H9 (cell line): ENCODE measurements at regions not wholly inside any gene's neighbourhood (a gene's known extent, or its start where the extent isn't known, plus 50 kb on each side); places are given as distances from the start of the nearest gene placed in this dataset.

Source experiments
- DNase-seq: peaks from one replicate; pipeline ENCODE4 v3.0.0-alpha.2; 2017
- H2AFZ ChIP-seq: one replicate; pipeline ENCODE4 v1.6.1; 2013; ENCODE audit warnings: mild to moderate bottlenecking, low read length, control low read depth, moderate library complexity
- H2AK5ac ChIP-seq: 2 replicates; pipeline ENCODE4 v1.6.1; 2013; ENCODE audit warnings: low read length, control low read depth, mixed read lengths; ENCODE audit not compliant: insufficient read length
- H2BK120ac ChIP-seq: one replicate; pipeline ENCODE4 v1.6.1; 2013; ENCODE audit warnings: low read depth, mild to moderate bottlenecking, low read length, control low read depth, inconsistent platforms; ENCODE audit not compliant: poor library complexity, severe bottlenecking
- H2BK12ac ChIP-seq: 2 replicates; pipeline ENCODE4 v1.6.1; 2013; ENCODE audit warnings: low read length, control low read depth, mixed read lengths, low read depth; ENCODE audit not compliant: insufficient read length
- H2BK15ac ChIP-seq: 2 replicates; pipeline ENCODE4 v1.6.1; 2013; ENCODE audit warnings: low read depth, low read length, control low read depth
- H2BK20ac ChIP-seq: one replicate; pipeline ENCODE4 v1.6.1; 2013; ENCODE audit warnings: low read depth, mild to moderate bottlenecking, low read length, control low read depth, inconsistent platforms; ENCODE audit not compliant: poor library complexity, severe bottlenecking
- H2BK5ac ChIP-seq: 2 replicates; pipeline ENCODE4 v1.6.1; 2013; ENCODE audit warnings: low read length, control low read depth, mixed read lengths; ENCODE audit not compliant: insufficient read length
- H3K14ac ChIP-seq: 2 replicates; pipeline ENCODE4 v1.6.1; 2013; ENCODE audit warnings: low read length, control low read depth; ENCODE audit not compliant: insufficient read depth
- H3K18ac ChIP-seq: 2 replicates; pipeline ENCODE4 v1.6.1; 2013; ENCODE audit warnings: low read depth, mild to moderate bottlenecking, mixed read lengths, low read length, control low read depth; ENCODE audit not compliant: insufficient read length
- H3K23ac ChIP-seq: 2 replicates; pipeline ENCODE4 v1.6.1; 2013; ENCODE audit warnings: low read length, control low read depth, mixed read lengths, low read depth; ENCODE audit not compliant: insufficient read length
- H3K23me2 ChIP-seq: 2 replicates; pipeline ENCODE4 v1.6.1; 2013; ENCODE audit warnings: low read depth, mild to moderate bottlenecking, mixed read lengths, low read length, control low read depth; ENCODE audit not compliant: insufficient read length, poor library complexity, severe bottlenecking
- H3K27ac ChIP-seq: 2 replicates; pipeline ENCODE4 v1.5.1; 2013; ENCODE audit warnings: low read length, control low read depth, mixed read lengths, low read depth; ENCODE audit not compliant: insufficient read length
- H3K27me3 ChIP-seq: 2 replicates; pipeline ENCODE4 v1.6.1; 2013; ENCODE audit warnings: low read length, control low read depth, inconsistent platforms; ENCODE audit not compliant: insufficient read depth
- H3K4ac ChIP-seq: 2 replicates; pipeline ENCODE4 v1.6.1; 2013; ENCODE audit warnings: low read depth, mild to moderate bottlenecking, control low read depth, inconsistent platforms, low read length, moderate library complexity
- H3K4me1 ChIP-seq: 2 replicates; pipeline ENCODE4 v1.6.1; 2013; ENCODE audit warnings: low read length, control low read depth, inconsistent platforms; ENCODE audit not compliant: insufficient read depth
- H3K4me2 ChIP-seq: 2 replicates; pipeline ENCODE4 v1.6.1; 2013; ENCODE audit warnings: low read length, control low read depth, mixed read lengths; ENCODE audit not compliant: insufficient read length, insufficient read depth
- H3K56ac ChIP-seq: 2 replicates; pipeline ENCODE4 v1.6.1; 2013; ENCODE audit warnings: low read depth, mild to moderate bottlenecking, mixed read lengths, low read length, control low read depth; ENCODE audit not compliant: insufficient read length
- H3K79me1 ChIP-seq: 2 replicates; pipeline ENCODE4 v1.6.1; 2013; ENCODE audit warnings: low read depth, mild to moderate bottlenecking, moderate library complexity, low read length, control low read depth, inconsistent platforms; ENCODE audit not compliant: insufficient read depth, poor library complexity, severe bottlenecking
- H3K79me2 ChIP-seq: 2 replicates; pipeline ENCODE4 v1.6.1; 2013; ENCODE audit warnings: low read length, control low read depth, inconsistent platforms; ENCODE audit not compliant: insufficient read depth
- H3K9ac ChIP-seq: 2 replicates; pipeline ENCODE4 v1.6.1; 2013; ENCODE audit warnings: low read length, control low read depth, mixed read lengths; ENCODE audit not compliant: insufficient read length; ENCODE audit errors: extremely low read depth
- H3K9me3 ChIP-seq: one replicate; pipeline ENCODE4 v1.6.1; 2013; ENCODE audit warnings: low read depth, low read length, inconsistent platforms; ENCODE audit not compliant: control insufficient read depth
- H3T11ph ChIP-seq: one replicate; pipeline ENCODE4 v1.6.1; 2013; ENCODE audit warnings: mild to moderate bottlenecking, low read length, control low read depth, inconsistent platforms
- H4K20me1 ChIP-seq: one replicate; pipeline ENCODE4 v1.6.1; 2013; ENCODE audit not compliant: control insufficient read depth, insufficient read length, insufficient read depth
- H4K5ac ChIP-seq: 2 replicates; pipeline ENCODE4 v1.6.1; 2013; ENCODE audit warnings: low read depth, mild to moderate bottlenecking, mixed read lengths, low read length, control low read depth; ENCODE audit not compliant: insufficient read length
- H4K8ac ChIP-seq: replicated peaks from 2 replicates; pipeline ENCODE4 v1.6.1; 2013; ENCODE audit warnings: low read length, control low read depth, mixed read lengths, low read depth; ENCODE audit not compliant: insufficient read length
- H4K91ac ChIP-seq: 2 replicates; pipeline ENCODE4 v1.6.1; 2013; ENCODE audit warnings: low read depth, mild to moderate bottlenecking, moderate library complexity, mixed read lengths, low read length, control low read depth; ENCODE audit not compliant: insufficient read length
- H3K27ac Mint-ChIP-seq, 3 experiments: 2 replicates in 2 of 3; 3 replicates in 1 of 3; pipeline ENCODE4 v1.8.0; 2020 to 2021; ENCODE audit warnings: mixed read lengths in 3 of 3, mild to moderate bottlenecking in 1 of 3, moderate library complexity in 1 of 3
- H3K27me3 Mint-ChIP-seq: 2 replicates; pipeline ENCODE4 v1.8.0; 2021; ENCODE audit warnings: low read depth, mild to moderate bottlenecking, moderate library complexity, mixed read lengths
- H3K36me3 Mint-ChIP-seq, 3 experiments: 2 replicates in 2 of 3; 3 replicates in 1 of 3; pipeline ENCODE4 v1.8.0; 2020 to 2021; ENCODE audit warnings: low read depth in 3 of 3, mixed read lengths in 3 of 3; ENCODE audit not compliant: insufficient read depth in 1 of 3
- H3K4me1 Mint-ChIP-seq, 2 experiments: 2 replicates each; pipeline ENCODE4 v1.8.0; 2020; ENCODE audit warnings: mixed read lengths in 2 of 2
- H3K4me3 Mint-ChIP-seq, 2 experiments: 2 replicates in 1 of 2; 3 replicates in 1 of 2; pipeline ENCODE4 v1.8.0; 2020 to 2021; ENCODE audit warnings: mild to moderate bottlenecking in 2 of 2, mixed read lengths in 2 of 2, moderate library complexity in 1 of 2
- H3K9me3 Mint-ChIP-seq, 2 experiments: 2 replicates in 1 of 2; 3 replicates in 1 of 2; pipeline ENCODE4 v1.8.0; 2020; ENCODE audit warnings: mild to moderate bottlenecking in 2 of 2, mixed read lengths in 2 of 2, moderate library complexity in 1 of 2
- CTCF ChIP-seq: fragments of 200-600 bp; sonication (generic); conservative IDR thresholded peaks from 3 replicates; pipeline ENCODE4 v1.8.0; 2021; ENCODE audit warnings: antibody characterized with exemption, mild to moderate bottlenecking
- WGBS: extraction: QIAGEN DNeasy Blood & Tissue Kit; methylation state at CpG from one replicate; pipeline ENCODE4 v1.1.7; 2013; ENCODE audit warnings: missing lambda C conversion rate, low lambda C conversion rate, mixed read lengths; ENCODE audit not compliant: insufficient read length; ENCODE audit errors: extremely low coverage; 5-methylcytosine and 5-hydroxymethylcytosine counted together

- no peaks in the 10 kb centered on the region for H3K9me3 ChIP-seq
- Mint-ChIP-seq H3K27ac (no peak overlapping the region), H3K4me3 (no peak overlapping the region), H3K27me3 (no peaks in the 10 kb centered on the region), H3K9me3 (no peaks in the 10 kb centered on the region), H3K4me1 (peaks cover 6 to 7% of the 10 kb centered on the region in 2 experiments), H3K36me3 (no peaks in the 10 kb centered on the region)
- H3K79me1 ChIP-seq = no peaks in the 10 kb centered on the region
- no peak overlapping the region for H3T11ph ChIP-seq
- WGBS = no CpG with 5 or more reads among the region's 2 CpGs
- no peak overlapping the region for H2BK12ac ChIP-seq
- no peaks in the 10 kb centered on the region for H3K27me3 ChIP-seq
- no peaks in the 10 kb centered on the region for H3K23me2 ChIP-seq
- H3K9ac ChIP-seq = no peak overlapping the region
- no peaks in the 10 kb centered on the region for H3K4me1 ChIP-seq
- H3K4ac ChIP-seq = no peak overlapping the region
- no peak overlapping the region for H2AK5ac ChIP-seq
- DNase-seq = no peak
- no peak overlapping the region for H2BK5ac ChIP-seq
- no peak overlapping the region for H4K8ac ChIP-seq
- H3K79me2 ChIP-seq = no peaks in the 10 kb centered on the region
- H3K4me2 ChIP-seq = no peak overlapping the region
- H3K18ac ChIP-seq = no peak overlapping the region
- H2AFZ ChIP-seq = no peak overlapping the region
- H2BK20ac ChIP-seq = no peak overlapping the region
- no peak overlapping the region for H2BK15ac ChIP-seq
- no peak overlapping the region for H2BK120ac ChIP-seq
- no peak overlapping the region for H3K27ac ChIP-seq
- TF ChIP-seq CTCF = no peak
- H4K20me1 ChIP-seq = no peaks in the 10 kb centered on the region
- H3K56ac ChIP-seq = no peak overlapping the region
- H4K91ac ChIP-seq = no peak overlapping the region
- H3K14ac ChIP-seq = no peak overlapping the region
- H3K23ac ChIP-seq = no peak overlapping the region
- H4K5ac ChIP-seq = no peak overlapping the region
Observed at GRCh38 chr3:117681619-117682018, 972.0 kb downstream of the TUSC7 start.
